Endothelial cell of umbilical vein (primary cell): ENCODE measurements at regions not wholly inside any gene's neighbourhood (a gene's known extent, or its start where the extent isn't known, plus 50 kb on each side); places are given as distances from the start of the nearest gene placed in this dataset.

Source experiments
- BruUV-seq: library from RNA; stranded (reverse); fragments of 400-500 nt; replicated peaks from 2 replicates; lab custom pipeline; 2021; lab: Mats Ljungman, UMichigan
- CTCF ChIA-PET: fragments of 300-600, 350-600 bp; sonication (Branson Sonifier 250); formaldehyde crosslinking; loops from one replicate; lab custom pipeline; 2021; ENCODE audit warnings: antibody characterized with exemption, inconsistent platforms; lab: Charles Lee
- POLR2A ChIA-PET: fragments of 300-600, 350-600 bp; sonication (Branson Sonifier 250); formaldehyde crosslinking; loops from one replicate; lab custom pipeline; 2021; ENCODE audit warnings: antibody characterized with exemption, inconsistent platforms; lab: Charles Lee
- DNase-seq: peaks from one replicate; pipeline ENCODE4 v3.0.0-alpha.2; 2011; ENCODE audit warnings: low read depth, low spot score
- FAIRE-seq: peaks from 2 replicates; lab custom pipeline; 2011; peaks lifted over from hg19 to GRCh38; lab: Jason Lieb, UNC
- H2AFZ ChIP-seq: 2 replicates; pipeline ENCODE4 v1.6.0; 2012; ENCODE audit warnings: low read depth, low read length, control low read depth, inconsistent platforms
- H3K27ac ChIP-seq: 2 replicates; pipeline ENCODE4 v1.5.1; 2011; ENCODE audit warnings: low read depth, mild to moderate bottlenecking, control low read depth, low read length, moderate library complexity; ENCODE audit not compliant: insufficient read depth
- H3K27me3 ChIP-seq, 2 experiments: 2 replicates each; pipeline versions ENCODE4 v1.6.0 to v1.6.1; 2011; ENCODE audit warnings: low read length in 2 of 2, mixed read lengths in 1 of 2; ENCODE audit not compliant: control insufficient read depth in 2 of 2, insufficient read depth in 2 of 2
- H3K36me3 ChIP-seq, 2 experiments: 2 replicates in 1 of 2; 3 replicates in 1 of 2; pipeline ENCODE4 v1.5.1; 2011; ENCODE audit warnings: low read length in 2 of 2, mild to moderate bottlenecking in 1 of 2, moderate library complexity in 1 of 2; ENCODE audit not compliant: control insufficient read depth in 2 of 2, insufficient read depth in 2 of 2; ENCODE audit errors: extremely low read depth in 1 of 2
- H3K4me1 ChIP-seq: 3 replicates; pipeline ENCODE4 v1.5.1; 2011; ENCODE audit warnings: mild to moderate bottlenecking, low read length; ENCODE audit not compliant: control insufficient read depth, insufficient read depth; ENCODE audit errors: extremely low read depth
- H3K4me2 ChIP-seq: 2 replicates; pipeline ENCODE4 v1.6.1; 2011; ENCODE audit warnings: low read length, control low read depth, mixed read lengths; ENCODE audit not compliant: insufficient read depth
- H3K4me3 ChIP-seq, 3 experiments: fragments of 200-600 bp in 1 of 3; sonication (generic), shearing (Covaris generic) in 1 of 3; replicated peaks in 1 of 3; 2 replicates each; pipeline ENCODE4 v1.5.1; 2011 to 2016; ENCODE audit warnings: control low read depth in 3 of 3, low read length in 3 of 3, mild to moderate bottlenecking in 2 of 3, inconsistent platforms in 1 of 3, low read depth in 1 of 3, moderate library complexity in 1 of 3; ENCODE audit not compliant: insufficient read depth in 1 of 3
- H3K79me2 ChIP-seq: 2 replicates; pipeline ENCODE4 v1.6.0; 2012; ENCODE audit warnings: low read length, inconsistent platforms; ENCODE audit not compliant: control insufficient read depth, insufficient read depth
- H3K9ac ChIP-seq: replicated peaks from 2 replicates; pipeline ENCODE3; 2011; ENCODE audit warnings: low read length, control low read depth; ENCODE audit not compliant: insufficient read depth; ENCODE audit errors: extremely low read depth
- H3K9me1 ChIP-seq: replicated peaks from 3 replicates; pipeline ENCODE4 v1.6.0; 2011; ENCODE audit warnings: mild to moderate bottlenecking, low read length; ENCODE audit not compliant: control insufficient read depth, insufficient read depth; ENCODE audit errors: extremely low read depth
- H3K9me3 ChIP-seq: replicated peaks from 2 replicates; pipeline ENCODE4 v1.5.1; 2012; ENCODE audit warnings: low read length, inconsistent platforms; ENCODE audit not compliant: control insufficient read depth, insufficient read depth
- H4K20me1 ChIP-seq: replicated peaks from 2 replicates; pipeline ENCODE3; 2011; ENCODE audit warnings: mild to moderate bottlenecking, low read length; ENCODE audit not compliant: control insufficient read depth, insufficient read depth; ENCODE audit errors: extremely low read depth
- CTCF ChIP-seq, 2 donors: IDR thresholded peaks; 1 replicate in 1 of 2; 2 replicates in 1 of 2; pipeline ENCODE4 v1.5.1; 2011; ENCODE audit warnings: low read length in 2 of 2, mild to moderate bottlenecking in 2 of 2, moderate library complexity in 2 of 2, control low read depth in 1 of 2, inconsistent platforms in 1 of 2, low read depth in 1 of 2; ENCODE audit not compliant: insufficient read depth in 1 of 2; ENCODE audit errors: extremely low read depth in 1 of 2
- EZH2 ChIP-seq: IDR thresholded peaks from 2 replicates; pipeline ENCODE4 v1.6.1; 2012; ENCODE audit warnings: borderline replicate concordance, low read depth, mild to moderate bottlenecking, moderate library complexity, low read length, inconsistent platforms; ENCODE audit not compliant: severe bottlenecking
- FOS ChIP-seq: IDR thresholded peaks from 2 replicates; pipeline ENCODE4 v1.6.1; 2011; ENCODE audit warnings: mild to moderate bottlenecking, low read length, moderate library complexity, borderline replicate concordance; ENCODE audit not compliant: insufficient read depth
- GATA2 ChIP-seq: IDR thresholded peaks from 2 replicates; pipeline ENCODE4 v1.7.0; 2011; ENCODE audit warnings: low read depth, mild to moderate bottlenecking, moderate library complexity, mixed read lengths, low read length; ENCODE audit not compliant: insufficient read length, insufficient read depth
- JUN ChIP-seq: IDR thresholded peaks from 2 replicates; pipeline ENCODE4 v1.6.1; 2011; ENCODE audit warnings: borderline replicate concordance, low read depth; ENCODE audit not compliant: insufficient read length, insufficient read depth
- MYC ChIP-seq: IDR thresholded peaks from one replicate; pipeline ENCODE4 v1.6.1; 2011; ENCODE audit warnings: mild to moderate bottlenecking, low read depth, low read length
- POLR2A ChIP-seq: IDR thresholded peaks from 2 replicates; pipeline ENCODE4 v1.6.1; 2012; ENCODE audit warnings: low read depth, mild to moderate bottlenecking, control low read depth, low read length
- POLR2AphosphoS5 ChIP-seq: IDR thresholded peaks from 2 replicates; pipeline ENCODE4 v1.6.1; 2012; ENCODE audit warnings: low read depth, mild to moderate bottlenecking, control low read depth, low read length, moderate library complexity; ENCODE audit not compliant: insufficient read depth
- dilution Hi-C: fragments of 300-500 bp; cut with MboI; formaldehyde crosslinking; loops from one replicate; pipeline ENCODE4 v1.15.0; 2019; ENCODE audit warnings: low sequenced_read_pairs; ENCODE audit not compliant: extremely low pct_ligation_motif_present
- intact Hi-C: fragments of 100-400 bp; cut with micrococcal nuclease; formaldehyde crosslinking; loops from one replicate; pipeline ENCODE4 v1.10.0; 2022
- TF ChIP-seq, protein P1 (sequence below): IDR thresholded peaks from 2 replicates; pipeline ENCODE4 v1.6.1; 2011; ENCODE audit not compliant: insufficient read depth, insufficient read length

DNA sequence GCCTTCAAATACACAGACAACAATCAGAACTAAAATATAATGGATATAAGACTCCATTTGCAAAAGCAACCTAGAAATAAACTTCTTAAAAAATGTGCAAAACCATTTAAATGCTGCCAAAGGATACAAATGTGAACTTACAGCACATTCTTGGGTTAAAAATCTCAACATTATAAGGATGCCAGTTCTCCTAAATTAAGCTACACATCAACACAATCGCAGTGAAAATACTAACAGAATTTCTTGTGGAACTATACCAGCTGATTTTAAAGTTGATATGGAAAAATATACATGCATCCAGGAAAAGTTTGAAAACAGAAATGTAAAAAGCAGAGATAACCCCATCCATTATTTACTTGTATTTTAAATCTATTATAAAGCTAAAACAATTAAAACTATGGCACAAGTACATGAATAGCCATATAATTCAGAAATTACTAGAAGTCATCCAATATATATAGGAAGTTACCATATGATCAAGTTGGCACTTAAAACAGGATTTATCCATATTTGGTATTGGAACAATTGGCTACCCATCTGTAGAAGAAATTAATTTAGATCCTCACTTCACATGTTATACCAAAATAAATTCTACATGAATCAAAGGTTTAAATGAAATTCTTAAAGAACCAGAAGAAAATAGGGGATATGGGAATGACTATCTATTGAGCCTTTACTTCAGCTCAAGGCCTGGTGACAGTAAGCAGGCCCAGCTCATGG, 151.7 kb upstream of the GLI2 start:
- ChIA-PET CTCF (interaction anchor here (0.6 to 1.4 kb wide), 3 partner anchors 31 to 93 kb away, joined by 3 read pairs; no protein-coding TSS in a partner anchor), POLR2A (no interaction called here)
- no peaks in the 10 kb centered on the region for H3K9me1 ChIP-seq
- intact Hi-C loops (no loop called here), dilution Hi-C loops (no loop called here)
- H3K4me2 ChIP-seq, result no peak overlapping the region
- H4K20me1 ChIP-seq, result no peaks in the 10 kb centered on the region
- FAIRE-seq (no peak), DNase-seq (no peak)
- no peak overlapping the region for H3K9ac ChIP-seq
- H3K4me1 ChIP-seq, result peaks cover 4% of the 10 kb centered on the region
- no peaks in the 10 kb centered on the region for H3K36me3 ChIP-seq
- peaks cover 21 to 23% of the 10 kb centered on the region in 2 experiments for H3K27me3 ChIP-seq
- H3K79me2 ChIP-seq, result no peaks in the 10 kb centered on the region
- BruUV-seq, result no TSS peak
- TF ChIP-seq POLR2AphosphoS5 (no peak), POLR2A (no peak), GATA2 (no peak), FOS (no peak), MYC (no peak), JUN (no peak), EZH2 (no peak), CTCF (IDR thresholded peaks at IDR 0.05; ENCODE audit: extremely low read depth in 1 of 2, insufficient read depth in 1 of 2, low read depth in 1 of 2, low read length in 2 of 2) (no peak)
- TF ChIP-seq, protein P1, sequence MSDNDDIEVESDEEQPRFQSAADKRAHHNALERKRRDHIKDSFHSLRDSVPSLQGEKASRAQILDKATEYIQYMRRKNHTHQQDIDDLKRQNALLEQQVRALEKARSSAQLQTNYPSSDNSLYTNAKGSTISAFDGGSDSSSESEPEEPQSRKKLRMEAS, result no peak
- no peak overlapping the region for H3K27ac ChIP-seq
- no peak overlapping the region for H2AFZ ChIP-seq
- no peak overlapping the region for H3K4me3 ChIP-seq
- H3K9me3 ChIP-seq, result no peaks in the 10 kb centered on the region
